WTC11 (cell line): ENCODE measurements at regions not wholly inside any gene's neighbourhood (a gene's known extent, or its start where the extent isn't known, plus 50 kb on each side); places are given as distances from the start of the nearest gene placed in this dataset.

ENCODE experiments used
- ATAC-seq: fragments of 200-7000 bp; cut with Tn5 transposase; 2 replicates; pipeline ENCODE4 v1.10.0; 2021; ENCODE audit warnings: mild to moderate bottlenecking, moderate library complexity
- CTCF ChIA-PET: fragments of 300-600 bp; sonication (Branson Sonifier 250); formaldehyde crosslinking; loops from one replicate; lab custom pipeline; 2021; ENCODE audit warnings: antibody characterized with exemption; lab: Charles Lee
- POLR2A ChIA-PET: fragments of 350-600 bp; sonication (Branson Sonifier 250); formaldehyde crosslinking; loops from one replicate; lab custom pipeline; 2021; ENCODE audit warnings: antibody characterized with exemption; lab: Charles Lee
- DNase-seq: peaks from one replicate; pipeline ENCODE4 v3.0.0; 2021; ENCODE audit warnings: low spot score
- H3K27ac Mint-ChIP-seq: 2 replicates; pipeline ENCODE4 v1.8.0; 2021; ENCODE audit warnings: mixed read lengths
- H3K27me3 Mint-ChIP-seq: 2 replicates; pipeline ENCODE4 v1.8.0; 2021; ENCODE audit warnings: low read depth, mild to moderate bottlenecking, moderate library complexity, mixed read lengths
- H3K36me3 Mint-ChIP-seq: 2 replicates; pipeline ENCODE4 v1.8.0; 2021; ENCODE audit warnings: mixed read lengths
- H3K4me1 Mint-ChIP-seq: 2 replicates; pipeline ENCODE4 v1.8.0; 2022; ENCODE audit warnings: mixed read lengths
- H3K4me3 Mint-ChIP-seq: 2 replicates; pipeline ENCODE4 v1.8.0; 2021; ENCODE audit warnings: mild to moderate bottlenecking, moderate library complexity, mixed read lengths
- H3K9me3 Mint-ChIP-seq: 2 replicates; pipeline ENCODE4 v1.8.0; 2021; ENCODE audit warnings: mixed read lengths
- ARID4B ChIP-seq: sonication (generic); formaldehyde crosslinking; IDR thresholded peaks from 2 replicates; pipeline ENCODE4 v1.8.0; 2023; ENCODE audit warnings: missing genetic modification reagents, mild to moderate bottlenecking, borderline replicate concordance
- ATF1 ChIP-seq: sonication (generic); formaldehyde crosslinking; IDR thresholded peaks from 2 replicates; pipeline ENCODE4 v1.8.1; 2023; ENCODE audit warnings: mild to moderate bottlenecking, moderate library complexity, missing genetic modification reagents
- ETV6 ChIP-seq: sonication (generic); formaldehyde crosslinking; IDR thresholded peaks from 2 replicates; pipeline ENCODE4 v1.8.1; 2022; ENCODE audit warnings: mild to moderate bottlenecking, missing genetic modification reagents
- FOXJ3 ChIP-seq: sonication (generic); formaldehyde crosslinking; IDR thresholded peaks from 2 replicates; pipeline ENCODE4 v1.9.0; 2021; ENCODE audit warnings: missing genetic modification reagents, mild to moderate bottlenecking, borderline replicate concordance
- FOXP1 ChIP-seq: sonication (generic); formaldehyde crosslinking; IDR thresholded peaks from 2 replicates; pipeline ENCODE4 v1.8.0; 2022; ENCODE audit warnings: missing genetic modification reagents, mild to moderate bottlenecking, moderate library complexity, borderline replicate concordance
- GRHL2 ChIP-seq: fragments of 250-450 bp; sonication (Bioruptor Pico); IDR thresholded peaks from 2 replicates; pipeline ENCODE4 v1.8.0; 2022; ENCODE audit warnings: mild to moderate bottlenecking, moderate library complexity; ENCODE audit not compliant: insufficient replicate concordance, severe bottlenecking
- GTF2I ChIP-seq: fragments of 250-450 bp; sonication (Bioruptor Pico); conservative IDR thresholded peaks from 2 replicates; pipeline ENCODE4 v1.4.0; 2021; ENCODE audit warnings: mild to moderate bottlenecking
- IRF1 ChIP-seq: sonication (generic); formaldehyde crosslinking; IDR thresholded peaks from 2 replicates; pipeline ENCODE4 v1.8.0; 2023; ENCODE audit warnings: missing genetic modification reagents
- IRF2 ChIP-seq: sonication (generic); formaldehyde crosslinking; IDR thresholded peaks from 2 replicates; pipeline ENCODE4 v1.8.0; 2022; ENCODE audit warnings: low read depth, missing genetic modification reagents, borderline replicate concordance
- JUN ChIP-seq: sonication (generic); formaldehyde crosslinking; IDR thresholded peaks from 2 replicates; pipeline ENCODE4 v1.8.0; 2023; ENCODE audit warnings: mild to moderate bottlenecking, missing genetic modification reagents
- KAT7 ChIP-seq: sonication (generic); formaldehyde crosslinking; IDR thresholded peaks from 2 replicates; pipeline ENCODE4 v1.8.1; 2023; ENCODE audit warnings: missing genetic modification reagents, mild to moderate bottlenecking, borderline replicate concordance
- MLX ChIP-seq: sonication (generic); formaldehyde crosslinking; IDR thresholded peaks from 2 replicates; pipeline ENCODE4 v1.8.1; 2023; ENCODE audit warnings: mild to moderate bottlenecking, missing genetic modification reagents, moderate library complexity
- NFE2L1 ChIP-seq: sonication (generic); formaldehyde crosslinking; IDR thresholded peaks from 2 replicates; pipeline ENCODE4 v1.8.1; 2023; ENCODE audit warnings: missing genetic modification reagents
- SMAD4 ChIP-seq: sonication (generic); formaldehyde crosslinking; IDR thresholded peaks from 2 replicates; pipeline ENCODE4 v1.8.0; 2022; ENCODE audit warnings: mild to moderate bottlenecking, missing genetic modification reagents
- SOX15 ChIP-seq: fragments of 250-450 bp; sonication (Bioruptor Pico); IDR thresholded peaks from 2 replicates; pipeline ENCODE4 v1.9.0; 2021; ENCODE audit warnings: mild to moderate bottlenecking
- SP1 ChIP-seq: sonication (generic); formaldehyde crosslinking; conservative IDR thresholded peaks from 2 replicates; pipeline ENCODE4 v1.8.1; 2022; ENCODE audit warnings: missing genetic modification reagents
- TCF7 ChIP-seq: sonication (generic); formaldehyde crosslinking; IDR thresholded peaks from 2 replicates; pipeline ENCODE4 v1.8.0; 2022; ENCODE audit warnings: mild to moderate bottlenecking, low read depth, missing genetic modification reagents, moderate library complexity
- TEAD1 ChIP-seq: sonication (generic); formaldehyde crosslinking; IDR thresholded peaks from 2 replicates; pipeline ENCODE4 v1.8.0; 2022; ENCODE audit warnings: mild to moderate bottlenecking, missing genetic modification reagents
- USF2 ChIP-seq: sonication (generic); formaldehyde crosslinking; IDR thresholded peaks from 2 replicates; pipeline ENCODE4 v1.8.1; 2023; ENCODE audit warnings: mild to moderate bottlenecking, missing genetic modification reagents, moderate library complexity
- ZNF232 ChIP-seq: sonication (generic); formaldehyde crosslinking; IDR thresholded peaks from 2 replicates; pipeline ENCODE4 v1.8.0; 2022; ENCODE audit warnings: mild to moderate bottlenecking, missing genetic modification reagents
- ZNF263 ChIP-seq: sonication (generic); formaldehyde crosslinking; IDR thresholded peaks from 2 replicates; pipeline ENCODE4 v1.8.1; 2022; ENCODE audit warnings: low read depth, mild to moderate bottlenecking, moderate library complexity, missing genetic modification reagents
- ZNF416 ChIP-seq: fragments of 250-450 bp; sonication (Bioruptor Pico); IDR thresholded peaks from 2 replicates; pipeline ENCODE4 v1.9.0; 2021; ENCODE audit warnings: mild to moderate bottlenecking, inconsistent platforms
- ZNF423 ChIP-seq: fragments of 250-450 bp; sonication (Bioruptor Pico); IDR thresholded peaks from 2 replicates; pipeline ENCODE4 v2.1.2; 2022; ENCODE audit warnings: mild to moderate bottlenecking, moderate library complexity

GRCh38 chr2:196362973-196363549 lies 191.7 kb upstream of the STK17B start:
- Mint-ChIP-seq H3K36me3 (no peaks in the 10 kb centered on the region), H3K4me3 (no peak overlapping the region), H3K4me1 (no peaks in the 10 kb centered on the region), H3K27ac (no peak overlapping the region), H3K27me3 (peaks cover 13% of the 10 kb centered on the region), H3K9me3 (peaks cover 6% of the 10 kb centered on the region)
- ChIA-PET CTCF (interaction anchor here (1.4 kb wide), 2 partner anchors 26 to 90 kb away, joined by 4 to 6 read pairs; no protein-coding TSS in a partner anchor), POLR2A (no interaction called here)
- no peak for ATAC-seq
- DNase-seq: no peak
- TF ChIP-seq GRHL2 (CRISPR knock-in tag) (no peak), ZNF416 (no peak), ETV6 (CRISPR knock-in tag) (no peak), SP1 (CRISPR knock-in tag) (no peak), TCF7 (CRISPR knock-in tag) (no peak), IRF2 (CRISPR knock-in tag) (no peak), USF2 (CRISPR knock-in tag) (no peak), FOXJ3 (no peak), GTF2I (CRISPR knock-in tag) (no peak), IRF1 (CRISPR knock-in tag) (no peak), ATF1 (CRISPR knock-in tag) (no peak), SOX15 (CRISPR knock-in tag) (no peak), ZNF263 (CRISPR knock-in tag) (no peak), FOXP1 (CRISPR knock-in tag) (no peak)

- no peak for DNase-seq
- ChIA-PET POLR2A (no interaction called here), CTCF (interaction anchor here (1.4 kb wide), 1 partner anchor 28 kb away, joined by 6 read pairs; no protein-coding TSS in a partner anchor)
- Mint-ChIP-seq H3K4me3 (no peak overlapping the region), H3K27me3 (peaks cover 2% of the 10 kb centered on the region; the same call in 1 of the 2 replicates), H3K36me3 (no peaks in the 10 kb centered on the region), H3K27ac (no peak overlapping the region), H3K4me1 (no peaks in the 10 kb centered on the region), H3K9me3 (peaks cover 13% of the 10 kb centered on the region)
- ATAC-seq: no peak
- no peak for TF ChIP-seq FOXJ3
- no peak for TF ChIP-seq NFE2L1 (CRISPR knock-in tag)
- no peak for TF ChIP-seq ZNF423
- no peak for TF ChIP-seq ARID4B (CRISPR knock-in tag)
- TF ChIP-seq MLX (CRISPR knock-in tag): no peak
- TF ChIP-seq JUN: no peak
- no peak for TF ChIP-seq KAT7 (CRISPR knock-in tag)
- TF ChIP-seq ZNF232 (CRISPR knock-in tag): no peak
- no peak for TF ChIP-seq TEAD1 (CRISPR knock-in tag)
- TF ChIP-seq IRF2 (CRISPR knock-in tag): no peak
- no peak for TF ChIP-seq SMAD4
These were observed 193.8 kb upstream of the STK17B start for GRCh38 chr2:196365145-196365544.
